ENCODE measurements at regions not wholly inside any gene's neighbourhood (a gene's known extent, or its start where the extent isn't known, plus 50 kb on each side); places are given as distances from the start of the nearest gene placed in this dataset.
A peak's percentile ranks its signal among the peaks of the same experiment; 100 is the strongest.

DNA sequence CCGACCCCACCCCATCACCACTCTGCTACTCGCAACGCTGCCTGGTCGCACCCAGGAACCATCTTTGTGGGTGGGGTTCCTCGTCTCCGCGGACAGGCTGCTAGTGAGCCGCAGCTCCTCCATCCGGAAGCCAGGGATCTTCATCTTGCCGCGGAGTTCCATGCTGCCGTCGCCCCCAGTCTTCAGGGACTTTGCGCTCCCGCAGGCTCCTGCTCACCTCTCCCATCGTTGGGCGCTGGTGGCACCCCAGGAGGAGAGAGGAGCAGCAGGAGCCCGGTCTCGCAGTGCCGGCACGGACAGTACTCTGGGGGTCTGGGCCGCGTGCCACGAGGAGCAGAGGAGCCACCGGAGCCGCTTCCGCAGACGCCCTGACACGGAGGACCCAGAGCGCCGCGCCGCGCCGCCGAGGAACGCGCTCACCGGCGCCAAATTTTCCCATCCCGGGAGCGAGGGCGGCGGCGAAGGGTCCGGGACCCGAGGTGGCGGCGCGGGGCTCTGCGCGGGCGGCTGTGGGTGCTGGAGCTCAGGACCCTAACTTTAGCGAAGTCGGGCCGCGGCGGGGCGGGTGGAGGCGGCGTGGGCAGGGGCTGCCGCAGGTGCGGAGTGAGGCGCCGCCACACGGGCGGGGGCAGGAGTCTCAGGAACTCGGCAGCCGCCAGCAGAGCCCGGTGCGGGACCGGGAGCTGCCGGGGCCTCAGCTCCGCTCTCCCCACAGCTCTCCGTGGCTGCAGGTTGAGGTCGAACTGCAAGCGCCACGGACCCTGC, 750.1 kb upstream of the SORCS1 start (continued):
- TF ChIP-seq, protein P1, sequence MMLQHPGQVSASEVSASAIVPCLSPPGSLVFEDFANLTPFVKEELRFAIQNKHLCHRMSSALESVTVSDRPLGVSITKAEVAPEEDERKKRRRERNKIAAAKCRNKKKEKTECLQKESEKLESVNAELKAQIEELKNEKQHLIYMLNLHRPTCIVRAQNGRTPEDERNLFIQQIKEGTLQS (IDR thresholded peaks at IDR 0.05; ENCODE audit: insufficient read depth, low read depth, low read length), result no peak
- TF ChIP-seq RAD21 (IDR thresholded peaks at IDR 0.05 in 1 of 2, conservative IDR thresholded peaks at IDR 0.05 in 1 of 2; ENCODE audit: low read depth in 2 of 2, low read length in 2 of 2), result peak; percentile 13 to 18; a peak in 1 of 4 replicates
- TF ChIP-seq RBBP5 (IDR thresholded peaks at IDR 0.05; ENCODE audit: borderline replicate concordance, low read depth, low read length), result peak; percentile 74; the same call in 1 of the 2 replicates
- no peak for TF ChIP-seq KDM5A (IDR thresholded peaks at IDR 0.05; ENCODE audit: low read length)
- TF ChIP-seq HDAC6 (IDR thresholded peaks at IDR 0.05; ENCODE audit: low read depth, low read length), result no peak
- TF ChIP-seq BACH1 (IDR thresholded peaks at IDR 0.05; ENCODE audit: low read length), result no peak
- TF ChIP-seq POLR2A (IDR thresholded peaks at IDR 0.05; ENCODE audit: control extremely low read depth in 1 of 2, low read depth in 2 of 2, low read length in 2 of 2), result peak in 1 of 2 experiments; percentile 46; a peak in 2 of 3 replicates
